HTR-8/SVneo (cell line): ENCODE measurements at regions not wholly inside any gene's neighbourhood (a gene's known extent, or its start where the extent isn't known, plus 50 kb on each side); places are given as distances from the start of the nearest gene placed in this dataset.
"Not testable (repeated sequence)": the region's sequence is repeated elsewhere in the genome, so short reads cannot be mapped to it uniquely, and the experiment has no call there.

Experiments
- DNase-seq: peaks from one replicate; pipeline ENCODE4 v3.0.0; 2011; ENCODE audit warnings: low spot score, mixed read lengths; ENCODE audit not compliant: insufficient read length
- FAIRE-seq: peaks from 2 replicates; lab custom pipeline; 2011; peaks lifted over from hg19 to GRCh38; lab: Jason Lieb, UNC

DNA sequence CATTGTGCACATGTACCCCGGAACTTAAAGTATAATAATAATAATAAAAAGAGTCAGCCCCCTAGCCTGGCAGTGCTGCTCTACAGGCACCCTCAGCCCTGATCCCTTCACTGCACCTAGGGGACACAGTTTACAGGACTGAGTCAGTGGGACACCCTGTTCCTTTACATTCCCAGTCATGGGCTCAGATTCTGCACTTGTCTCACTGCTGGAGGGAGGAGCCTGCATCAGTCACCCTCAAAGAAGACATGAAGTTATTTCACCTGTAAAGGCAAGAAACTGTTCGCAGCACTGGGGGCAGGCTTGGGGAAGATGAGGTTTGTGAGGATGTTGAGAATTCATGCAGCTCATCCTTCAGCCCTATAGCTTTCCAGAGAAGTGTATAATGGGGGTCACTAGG, 50.7 kb upstream of the VPREB1 start:
- FAIRE-seq, result no peak
- DNase-seq, result no peak

GRCh38 chr22:22193462-22193861, 51.1 kb upstream of the VPREB1 start:
- not testable (repeated sequence) for FAIRE-seq, DNase-seq

GRCh38 chr22:22193006-22193405, 51.6 kb upstream of the VPREB1 start:
- FAIRE-seq, DNase-seq: not testable (repeated sequence)

GRCh38 chr22:22189796-22190195, 54.8 kb upstream of the VPREB1 start:
- not testable (repeated sequence) for DNase-seq, FAIRE-seq

- DNase-seq, FAIRE-seq: not testable (repeated sequence)
Measured at GRCh38 chr22:22187863-22188262, 56.7 kb upstream of the VPREB1 start.

GRCh38 chr22:22187299-22187698, 57.3 kb upstream of the VPREB1 start:
- DNase-seq (no peak), FAIRE-seq (no peak)

DNA sequence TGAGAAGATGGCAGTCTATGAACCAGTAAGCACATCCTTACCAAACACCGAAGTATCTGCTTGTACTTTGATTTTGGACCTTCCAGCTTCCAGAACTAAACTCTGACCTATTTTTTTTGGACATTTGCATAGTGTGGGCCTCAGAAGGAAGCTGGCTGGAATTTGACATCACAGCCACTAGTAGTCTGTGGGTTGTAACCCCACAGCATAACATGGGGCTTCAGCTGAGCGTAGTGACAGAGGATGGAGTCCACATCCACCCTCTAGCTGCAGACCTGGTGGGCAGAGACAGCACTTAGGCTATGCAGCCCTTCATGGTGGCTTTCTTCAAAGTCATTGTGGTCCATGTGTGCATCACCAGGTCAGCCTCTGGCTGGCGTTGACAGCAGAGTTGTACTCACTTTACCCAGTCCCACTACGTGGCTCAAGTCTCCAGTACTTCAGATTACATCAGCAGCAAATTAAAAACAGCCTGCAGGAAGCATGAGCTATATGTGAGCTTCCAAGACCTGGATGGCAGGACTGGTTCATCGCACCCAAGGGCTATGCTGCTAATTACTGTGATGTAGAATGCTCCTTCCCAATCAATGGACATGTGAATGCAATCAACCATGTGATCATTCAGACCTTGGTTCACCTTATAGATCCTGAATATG, 58.6 kb upstream of the VPREB1 start:
- no peak for FAIRE-seq

GRCh38 chr22:22185217-22185616, 59.4 kb upstream of the VPREB1 start:
- no peak for FAIRE-seq

More for the DNA sequence above, 58.6 kb upstream of the VPREB1 start:
- DNase-seq, result no peak

DNA sequence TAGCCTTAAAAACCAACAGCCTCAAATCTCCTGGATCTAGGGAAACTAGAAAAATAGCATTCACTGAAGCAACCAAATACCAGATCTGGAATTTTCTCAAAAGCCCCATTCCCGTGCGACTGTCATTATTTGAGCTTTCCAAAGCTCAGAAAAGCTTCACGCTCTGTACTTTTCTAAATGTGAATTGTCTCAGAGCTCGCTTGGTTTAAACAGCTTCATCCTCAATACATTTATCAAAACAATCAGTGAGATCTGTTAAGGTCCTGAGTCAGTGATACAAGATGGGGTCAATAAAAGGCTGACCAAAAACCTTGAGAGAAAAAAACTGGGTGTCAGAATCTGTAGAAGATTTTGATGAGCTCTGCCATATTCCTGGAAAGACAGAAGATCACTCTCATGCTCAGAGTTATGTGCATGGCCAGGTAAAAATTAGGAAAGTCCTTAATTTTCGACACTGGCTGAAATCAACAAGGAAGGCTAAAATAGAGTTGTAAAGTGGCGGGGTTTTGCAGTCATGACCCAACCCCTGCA, 60.2 kb upstream of the VPREB1 start:
- FAIRE-seq, result no peak
- no peak for DNase-seq

More at GRCh38 chr22:22185217-22185616, 59.4 kb upstream of the VPREB1 start:
- DNase-seq, result no peak

GRCh38 chr22:22182990-22183264, 61.7 kb upstream of the VPREB1 start:
- FAIRE-seq (no peak), DNase-seq (no peak)

DNA sequence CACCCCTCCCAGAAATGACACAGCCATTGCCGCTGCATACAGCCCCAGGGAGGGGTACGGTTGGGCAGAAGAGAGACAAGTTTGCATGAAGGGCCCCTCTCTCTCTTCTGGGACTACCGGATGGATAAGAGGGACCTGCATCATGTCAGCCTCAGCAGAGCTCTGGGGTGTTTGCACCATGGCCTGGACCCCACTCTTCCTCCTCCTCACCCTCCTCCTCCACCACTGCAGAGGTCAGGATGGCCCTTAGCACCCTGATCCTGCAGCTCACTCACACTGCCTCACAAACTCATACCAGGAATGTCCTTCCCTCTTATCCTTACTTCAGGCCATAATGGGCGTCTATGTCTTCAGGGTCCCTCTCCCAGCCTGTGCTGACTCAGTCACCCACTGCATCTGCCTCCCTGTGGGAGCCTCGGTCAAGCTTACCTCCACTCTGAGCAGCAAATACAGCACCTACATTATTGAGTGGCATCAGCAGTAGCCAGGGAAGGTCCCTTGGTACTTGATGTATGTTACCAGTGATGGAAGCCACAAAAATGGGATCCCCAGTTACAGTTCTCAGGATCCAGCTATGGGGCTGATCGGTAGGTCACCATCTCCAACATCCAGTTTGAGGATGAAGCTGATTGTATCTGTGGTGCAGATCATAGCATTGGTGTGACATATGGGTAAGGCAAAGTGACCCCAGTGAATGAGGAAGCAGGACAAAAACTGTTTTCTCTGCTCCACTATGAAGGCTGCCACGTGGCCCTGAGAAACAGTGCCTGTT, 62.2 kb upstream of the VPREB1 start:
- DNase-seq (no peak), FAIRE-seq (no peak)

GRCh38 chr22:22181341-22181850, 63.2 kb upstream of the VPREB1 start:
- DNase-seq, result no peak
- FAIRE-seq, result no peak

DNA sequence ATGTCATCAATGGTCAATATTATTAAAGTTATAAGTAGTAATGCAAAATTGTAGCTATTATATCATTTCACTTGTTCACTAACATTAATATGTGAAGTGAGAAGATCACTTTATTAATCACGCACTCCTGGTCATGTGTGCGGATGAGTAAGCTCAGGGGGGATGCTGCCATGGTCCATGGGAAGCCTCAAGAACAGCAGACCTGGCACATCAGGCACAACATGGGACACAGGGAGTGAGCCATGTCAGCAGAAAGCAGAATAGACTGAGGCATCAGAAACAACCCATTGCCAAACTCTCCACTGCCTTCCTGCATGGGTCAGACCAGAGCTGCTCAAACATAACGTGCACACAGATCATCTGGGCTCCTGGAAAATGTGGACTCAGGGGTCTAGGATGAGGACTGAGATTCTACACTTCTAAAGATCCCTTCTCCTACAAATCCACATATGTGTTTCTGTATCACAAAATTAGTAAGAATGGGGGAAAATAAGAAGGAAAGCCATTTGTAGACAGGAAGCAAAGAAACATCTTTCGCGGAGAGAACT, 63.8 kb upstream of the VPREB1 start:
- FAIRE-seq (no peak), DNase-seq (no peak)

DNA sequence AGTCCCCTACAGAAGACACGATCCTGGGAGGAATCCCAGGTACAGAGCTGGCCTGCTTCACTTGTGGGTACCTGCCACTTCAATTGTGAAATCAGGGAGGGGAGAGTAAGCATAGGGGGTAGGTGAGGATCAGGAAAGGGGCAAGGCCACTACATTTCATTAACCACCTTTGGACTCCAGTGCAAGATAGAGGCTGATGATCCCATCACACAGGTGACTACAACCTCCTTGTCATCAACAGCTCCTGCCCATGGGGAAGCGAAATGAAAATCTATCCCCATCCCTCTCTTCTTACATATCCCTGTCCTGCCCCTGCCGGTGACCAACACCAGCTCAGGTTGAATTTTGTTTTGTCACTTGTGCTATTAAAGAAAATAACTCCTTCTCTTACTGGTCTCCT, 64.7 kb upstream of the VPREB1 start:
- no peak for DNase-seq
- FAIRE-seq, result no peak

DNA sequence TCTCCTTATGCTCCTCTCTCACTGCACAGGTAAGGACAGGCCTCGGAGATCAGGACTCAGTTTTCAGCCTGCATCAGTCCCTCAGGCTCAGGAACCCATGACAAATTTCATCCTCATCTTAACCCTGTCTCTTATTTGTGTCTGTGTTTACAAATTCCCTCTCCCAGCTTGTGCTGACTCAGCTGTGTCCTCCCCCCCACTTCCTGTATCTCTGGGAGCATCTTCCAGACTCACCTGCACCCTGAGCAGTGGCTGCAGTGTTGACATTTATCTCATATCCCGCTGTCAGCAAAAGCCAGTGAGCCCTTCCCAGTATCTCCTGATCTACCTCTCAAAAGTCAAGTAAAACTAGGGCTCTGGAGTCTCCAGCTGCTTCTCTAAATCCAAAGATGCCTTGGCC, 65.6 kb upstream of the VPREB1 start:
- FAIRE-seq, result no peak
- DNase-seq, result no peak

DNA sequence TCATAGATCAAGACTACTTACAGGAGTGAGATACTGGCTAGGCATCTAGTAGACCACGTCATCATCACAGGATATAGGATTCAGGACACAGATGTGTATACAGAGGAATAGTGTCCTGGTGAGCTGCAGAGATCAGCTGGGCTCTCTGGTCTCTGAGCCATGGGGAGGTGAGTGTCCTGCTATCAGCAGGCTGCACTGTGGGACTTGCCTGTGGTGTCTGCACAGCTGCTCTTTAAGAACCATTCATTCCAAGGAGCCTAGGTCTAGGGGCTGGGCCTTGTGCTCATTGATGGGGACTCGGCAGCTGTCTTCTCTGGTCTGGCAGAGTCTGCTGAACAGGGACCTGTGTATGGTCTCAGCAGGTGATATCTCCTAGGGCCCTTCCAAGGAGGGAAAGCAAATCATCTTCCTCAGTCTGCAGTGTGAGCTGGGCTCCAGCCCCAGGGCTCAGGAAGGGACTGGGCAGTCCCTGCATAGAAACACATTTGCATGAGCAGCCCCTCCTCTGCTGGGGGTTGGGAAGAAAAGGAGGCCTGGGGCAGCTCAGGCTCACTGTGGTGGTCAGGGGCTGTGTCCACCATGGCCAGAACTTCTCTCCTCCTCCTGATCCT, 66.1 kb upstream of the VPREB1 start:
- FAIRE-seq (no peak), DNase-seq (no peak)

DNA sequence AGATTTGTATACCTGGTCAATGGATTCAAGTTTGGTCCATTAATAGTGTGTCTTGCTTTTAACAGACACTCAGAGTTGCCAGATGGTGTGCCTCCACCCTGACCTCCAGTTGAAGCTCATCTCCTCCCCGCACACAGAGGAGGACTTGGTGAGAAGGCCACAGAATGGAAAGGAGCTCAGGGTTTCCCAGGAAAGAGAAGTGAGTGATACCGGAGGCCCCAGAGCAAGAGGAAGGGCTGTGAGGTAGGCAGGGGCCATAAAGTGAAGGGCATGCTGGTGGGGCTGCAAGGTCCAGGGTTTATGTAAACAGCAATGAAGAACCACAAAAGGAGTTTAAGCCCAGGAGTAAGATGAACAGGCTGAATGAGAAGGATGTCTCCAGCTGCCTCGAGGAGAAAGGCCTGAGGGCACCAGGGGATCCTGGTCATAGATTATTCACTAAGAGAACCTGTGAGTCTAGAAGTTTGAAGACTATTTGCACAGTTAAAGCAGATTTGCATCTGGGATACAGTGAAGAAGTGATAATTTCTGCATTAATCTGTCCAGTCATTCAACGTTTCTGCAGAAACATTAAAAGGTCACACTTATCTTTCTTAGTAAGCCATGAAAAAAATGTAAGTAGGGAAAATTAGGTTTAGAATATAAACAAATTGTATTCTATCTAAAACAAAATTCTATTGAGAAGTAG, 67.5 kb upstream of the VPREB1 start:
- FAIRE-seq (no peak), DNase-seq (no peak)

DNA sequence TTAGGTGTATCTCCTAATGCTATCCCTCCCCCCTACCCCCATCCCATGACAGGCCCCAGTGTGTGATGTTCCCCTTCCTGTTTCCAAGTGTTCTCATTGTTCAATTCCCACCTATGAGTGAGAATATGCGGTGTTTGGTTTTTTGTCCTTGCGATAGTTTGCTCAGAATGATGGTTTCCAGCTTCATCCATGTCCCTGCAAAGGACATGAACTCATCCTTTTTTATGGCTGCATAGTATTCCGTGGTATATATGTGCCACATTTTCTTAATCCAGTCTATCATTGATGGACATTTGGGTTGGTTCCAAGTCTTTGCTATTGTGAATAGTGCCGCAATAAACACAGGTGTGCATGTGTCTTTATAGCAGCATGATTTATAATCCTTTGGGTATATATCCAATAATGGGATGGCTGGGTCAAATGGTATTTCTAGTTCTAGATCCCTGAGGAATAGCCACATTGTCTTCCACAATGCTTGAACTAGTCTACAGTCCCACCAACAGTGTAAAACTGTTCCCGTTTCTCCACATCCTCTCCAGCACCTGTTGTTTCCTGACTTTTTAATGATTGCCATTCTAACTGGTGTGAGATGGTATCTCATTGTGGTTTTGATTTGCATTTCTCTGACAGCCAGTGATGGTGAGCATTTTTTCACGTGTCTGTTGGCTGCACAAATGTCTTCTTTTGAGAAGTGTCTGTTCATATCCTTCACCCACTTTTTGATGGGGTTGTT, 71.5 kb upstream of the VPREB1 start:
- DNase-seq, FAIRE-seq: not testable (repeated sequence)
